DOHH2 (cell line): ENCODE measurements at regions not wholly inside any gene's neighbourhood (a gene's known extent, or its start where the extent isn't known, plus 50 kb on each side); places are given as distances from the start of the nearest gene placed in this dataset.

Experiments
- H3F3A ChIP-seq: fragments of 200-600 bp; sonication (generic), shearing (Covaris generic); 2 replicates; pipeline ENCODE4 v1.6.0; 2016; ENCODE audit warnings: antibody characterized with exemption, mild to moderate bottlenecking; ENCODE audit not compliant: control insufficient read depth, insufficient read depth
- H3K27ac ChIP-seq: fragments of 200-600 bp; sonication (generic); 2 replicates; pipeline ENCODE4 v1.5.1; 2014; ENCODE audit warnings: low read depth, mild to moderate bottlenecking, low read length, moderate library complexity
- H3K27me3 ChIP-seq: fragments of 200-600 bp; sonication (generic); 2 replicates; pipeline ENCODE4 v1.6.1; 2014; ENCODE audit warnings: mild to moderate bottlenecking, low read length, mixed read lengths; ENCODE audit not compliant: control insufficient read depth
- H3K36me3 ChIP-seq: fragments of 200-600 bp; sonication (generic); 2 replicates; pipeline ENCODE4 v1.6.1; 2014; ENCODE audit warnings: mild to moderate bottlenecking, low read length, moderate library complexity, mixed read lengths; ENCODE audit not compliant: control insufficient read depth
- H3K4me1 ChIP-seq: fragments of 200-600 bp; sonication (generic); 2 replicates; pipeline ENCODE4 v1.6.1; 2014; ENCODE audit warnings: mild to moderate bottlenecking, low read length, mixed read lengths; ENCODE audit not compliant: control insufficient read depth
- H3K4me2 ChIP-seq: fragments of 200-600 bp; sonication (generic); 2 replicates; pipeline ENCODE4 v1.6.0; 2014; ENCODE audit warnings: mild to moderate bottlenecking, low read length, moderate library complexity
- H3K4me3 ChIP-seq: fragments of 200-600 bp; sonication (generic); 2 replicates; pipeline ENCODE4 v1.5.1; 2014; ENCODE audit warnings: mild to moderate bottlenecking, low read length, mixed read lengths
- H3K79me2 ChIP-seq: fragments of 200-600 bp; sonication (generic); 2 replicates; pipeline ENCODE4 v1.6.1; 2014; ENCODE audit warnings: mild to moderate bottlenecking, low read length, mixed read lengths; ENCODE audit not compliant: control insufficient read depth
- H3K9me2 ChIP-seq: fragments of 200-600 bp; sonication (generic); replicated peaks from 2 replicates; pipeline ENCODE4 v1.6.1; 2014; ENCODE audit warnings: mild to moderate bottlenecking, low read length, mixed read lengths; ENCODE audit not compliant: control insufficient read depth
- H3K9me3 ChIP-seq: fragments of 200-600 bp; sonication (generic); 2 replicates; pipeline ENCODE4 v1.6.1; 2014; ENCODE audit warnings: antibody characterized with exemption, low read length, mixed read lengths; ENCODE audit not compliant: control insufficient read depth, insufficient read depth
- H4K20me1 ChIP-seq: fragments of 200-600 bp; sonication (generic); 2 replicates; pipeline ENCODE4 v1.6.0; 2014; ENCODE audit warnings: low read depth, mild to moderate bottlenecking, antibody characterized with exemption, low read length, moderate library complexity; ENCODE audit not compliant: control insufficient read depth, insufficient read depth
- EZH2phosphoT487 ChIP-seq: fragments of 200-600 bp; sonication (generic); IDR thresholded peaks from 2 replicates; pipeline ENCODE4 v1.6.1; 2017; ENCODE audit warnings: borderline replicate concordance, mild to moderate bottlenecking, antibody characterized with exemption, low read length, moderate library complexity, mixed read lengths
- TF ChIP-seq, protein P1 (sequence below): fragments of 200-600 bp; sonication (generic); IDR thresholded peaks from one replicate; pipeline ENCODE4 v1.5.1; 2014; ENCODE audit warnings: antibody characterized with exemption, mild to moderate bottlenecking, low read depth, low read length; ENCODE audit not compliant: poor library complexity, severe bottlenecking

GRCh38 chr5:21199087-21199486, 1211.1 kb upstream of the CDH18 start:
- no peak overlapping the region for H3K4me3 ChIP-seq
- no peaks in the 10 kb centered on the region for H3K79me2 ChIP-seq
- no peaks in the 10 kb centered on the region for H4K20me1 ChIP-seq
- no peaks in the 10 kb centered on the region for H3F3A ChIP-seq
- H3K9me3 ChIP-seq = no peaks in the 10 kb centered on the region
- H3K4me2 ChIP-seq = no peak overlapping the region
- no peaks in the 10 kb centered on the region for H3K36me3 ChIP-seq
- TF ChIP-seq, protein P1, sequence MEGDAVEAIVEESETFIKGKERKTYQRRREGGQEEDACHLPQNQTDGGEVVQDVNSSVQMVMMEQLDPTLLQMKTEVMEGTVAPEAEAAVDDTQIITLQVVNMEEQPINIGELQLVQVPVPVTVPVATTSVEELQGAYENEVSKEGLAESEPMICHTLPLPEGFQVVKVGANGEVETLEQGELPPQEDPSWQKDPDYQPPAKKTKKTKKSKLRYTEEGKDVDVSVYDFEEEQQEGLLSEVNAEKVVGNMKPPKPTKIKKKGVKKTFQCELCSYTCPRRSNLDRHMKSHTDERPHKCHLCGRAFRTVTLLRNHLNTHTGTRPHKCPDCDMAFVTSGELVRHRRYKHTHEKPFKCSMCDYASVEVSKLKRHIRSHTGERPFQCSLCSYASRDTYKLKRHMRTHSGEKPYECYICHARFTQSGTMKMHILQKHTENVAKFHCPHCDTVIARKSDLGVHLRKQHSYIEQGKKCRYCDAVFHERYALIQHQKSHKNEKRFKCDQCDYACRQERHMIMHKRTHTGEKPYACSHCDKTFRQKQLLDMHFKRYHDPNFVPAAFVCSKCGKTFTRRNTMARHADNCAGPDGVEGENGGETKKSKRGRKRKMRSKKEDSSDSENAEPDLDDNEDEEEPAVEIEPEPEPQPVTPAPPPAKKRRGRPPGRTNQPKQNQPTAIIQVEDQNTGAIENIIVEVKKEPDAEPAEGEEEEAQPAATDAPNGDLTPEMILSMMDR = no peak
- no peak for TF ChIP-seq EZH2phosphoT487
- no peaks in the 10 kb centered on the region for H3K9me2 ChIP-seq
- no peaks in the 10 kb centered on the region for H3K4me1 ChIP-seq
- H3K27me3 ChIP-seq = no peaks in the 10 kb centered on the region
- no peak overlapping the region for H3K27ac ChIP-seq

DNA sequence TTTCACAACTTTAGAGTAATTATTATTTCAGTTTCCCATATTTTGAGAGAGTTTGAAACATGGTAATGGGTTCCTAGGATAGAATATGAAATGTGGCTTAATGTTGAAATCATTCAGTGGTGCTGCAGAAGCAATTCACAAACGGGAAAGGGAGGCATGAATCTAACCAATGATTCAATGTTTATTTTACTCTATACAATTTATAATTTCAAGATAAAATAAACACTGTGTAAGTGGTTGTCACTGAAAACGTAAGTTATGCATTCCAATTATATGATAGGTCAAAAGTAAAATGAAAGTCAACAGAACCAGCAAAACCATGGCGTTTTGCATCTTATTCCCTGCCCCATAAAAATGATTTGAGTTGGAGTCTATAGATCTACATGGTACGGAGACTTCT, 1207.1 kb upstream of the CDH18 start:
- Histone ChIP-seq H3F3A (no peaks in the 10 kb centered on the region), H3K79me2 (no peaks in the 10 kb centered on the region), H3K27ac (no peak overlapping the region), H4K20me1 (no peaks in the 10 kb centered on the region), H3K9me2 (no peaks in the 10 kb centered on the region), H3K9me3 (no peaks in the 10 kb centered on the region), H3K27me3 (no peaks in the 10 kb centered on the region), H3K4me1 (no peaks in the 10 kb centered on the region), H3K4me2 (no peak overlapping the region), H3K36me3 (no peaks in the 10 kb centered on the region), H3K4me3 (no peak overlapping the region)
- no peak for TF ChIP-seq EZH2phosphoT487
- TF ChIP-seq, protein P1 = no peak

DNA sequence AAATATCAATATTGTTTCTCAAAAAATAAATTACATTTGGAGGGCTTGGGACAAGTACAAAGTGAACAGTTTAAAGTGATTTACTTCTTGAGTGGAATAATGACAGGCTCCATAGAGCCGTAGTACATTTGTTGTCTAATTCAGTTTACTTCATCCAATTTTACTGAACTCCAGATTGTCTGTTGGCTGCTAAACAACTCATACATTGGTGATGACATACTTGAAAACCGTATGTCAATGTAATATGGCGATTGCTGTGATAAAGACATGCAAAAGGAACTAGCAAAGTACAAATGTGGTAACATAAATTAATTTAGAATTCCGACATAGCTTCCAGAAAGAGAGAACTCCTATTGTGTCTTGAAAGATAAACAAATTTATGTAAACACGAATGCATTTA, 1197.5 kb upstream of the CDH18 start:
- H3K4me2 ChIP-seq = no peak overlapping the region
- no peaks in the 10 kb centered on the region for H3K9me2 ChIP-seq
- H3F3A ChIP-seq = no peaks in the 10 kb centered on the region
- no peaks in the 10 kb centered on the region for H3K9me3 ChIP-seq
- no peaks in the 10 kb centered on the region for H3K27me3 ChIP-seq
- H3K4me1 ChIP-seq = no peaks in the 10 kb centered on the region
- H3K27ac ChIP-seq = no peak overlapping the region
- no peaks in the 10 kb centered on the region for H3K79me2 ChIP-seq
- no peak overlapping the region for H3K4me3 ChIP-seq
- no peaks in the 10 kb centered on the region for H3K36me3 ChIP-seq
- no peaks in the 10 kb centered on the region for H4K20me1 ChIP-seq
- no peak for TF ChIP-seq EZH2phosphoT487
- TF ChIP-seq, protein P1 = no peak

DNA sequence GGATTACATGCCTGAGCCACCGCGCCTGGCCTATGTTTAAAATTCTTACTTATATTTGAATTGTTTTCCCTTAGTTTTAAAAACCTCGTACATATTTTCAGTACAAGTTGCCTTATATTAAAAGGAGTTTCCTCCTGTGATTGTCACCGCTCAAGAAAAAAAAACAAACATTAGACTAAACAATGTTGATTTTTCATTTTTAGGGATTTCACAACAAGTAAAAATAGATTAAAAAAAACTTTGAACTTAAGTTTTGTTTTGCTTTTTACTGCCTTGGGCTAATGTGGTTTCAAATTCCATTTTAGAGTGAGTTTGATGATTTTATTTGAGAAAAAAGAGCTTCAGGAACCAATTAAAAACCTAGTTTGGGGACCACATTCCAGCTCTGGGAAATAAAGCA, 1196.6 kb upstream of the CDH18 start:
- Histone ChIP-seq H3K79me2 (no peaks in the 10 kb centered on the region), H3K4me1 (no peaks in the 10 kb centered on the region), H3K4me2 (no peak overlapping the region), H3K27ac (no peak overlapping the region), H3K27me3 (no peaks in the 10 kb centered on the region), H3K9me3 (no peaks in the 10 kb centered on the region), H3K4me3 (no peak overlapping the region), H3K36me3 (no peaks in the 10 kb centered on the region), H3K9me2 (no peaks in the 10 kb centered on the region), H4K20me1 (no peaks in the 10 kb centered on the region), H3F3A (no peaks in the 10 kb centered on the region)
- TF ChIP-seq EZH2phosphoT487 = no peak
- TF ChIP-seq, protein P1 = no peak
